Chondrocyte (in vitro differentiated cells): ENCODE measurements at regions not wholly inside any gene's neighbourhood (a gene's known extent, or its start where the extent isn't known, plus 50 kb on each side); places are given as distances from the start of the nearest gene placed in this dataset.

Experiments
- DNase-seq: peaks from one replicate; pipeline ENCODE4 v3.0.0; 2021; ENCODE audit warnings: mixed read lengths, low spot score
- H3K27ac Mint-ChIP-seq: one replicate; pipeline ENCODE4 v1.8.0; 2021; ENCODE audit warnings: mild to moderate bottlenecking, moderate library complexity, mixed read lengths; ENCODE audit not compliant: unreplicated experiment
- H3K27me3 Mint-ChIP-seq: 2 replicates; pipeline ENCODE4 v1.8.0; 2021; ENCODE audit warnings: low read depth, mixed read lengths
- H3K36me3 Mint-ChIP-seq: 2 replicates; pipeline ENCODE4 v1.8.0; 2021; ENCODE audit warnings: low read depth, mixed read lengths
- H3K4me1 Mint-ChIP-seq: 2 replicates; pipeline ENCODE4 v1.8.0; 2021; ENCODE audit warnings: low read depth, mild to moderate bottlenecking, mixed read lengths
- H3K4me3 Mint-ChIP-seq: one replicate; pipeline ENCODE4 v1.8.0; 2021; ENCODE audit warnings: mild to moderate bottlenecking, moderate library complexity, mixed read lengths; ENCODE audit not compliant: unreplicated experiment
- H3K9me3 Mint-ChIP-seq: 2 replicates; pipeline ENCODE4 v1.8.0; 2021; ENCODE audit warnings: low read depth, mixed read lengths
- TF ChIP-seq, protein P1 (sequence below): fragments of 200-600 bp; sonication (generic); IDR thresholded peaks from 2 replicates; pipeline ENCODE4 v1.5.0; 2021; ENCODE audit warnings: antibody characterized with exemption, mild to moderate bottlenecking, moderate library complexity

DNA sequence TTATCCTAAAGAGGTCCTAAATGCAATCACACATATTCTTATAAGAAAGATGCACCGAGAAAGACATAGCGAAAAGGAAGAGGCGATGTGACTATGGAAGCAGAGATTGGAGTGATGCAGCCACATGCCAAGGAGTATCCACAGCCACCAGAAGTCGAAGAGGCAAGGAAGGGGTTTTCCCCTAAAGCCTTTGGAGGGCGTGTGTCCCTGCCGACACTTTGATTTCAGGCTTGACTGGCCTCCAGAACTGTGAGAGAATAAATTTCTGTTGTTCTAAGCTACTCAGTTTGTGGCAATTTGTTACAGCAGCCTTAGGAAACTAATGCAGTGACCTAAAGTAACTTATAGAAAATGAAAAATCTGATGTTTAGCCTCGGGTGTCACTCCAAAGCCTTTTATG is 179.5 kb upstream of the CITED2 start:
- TF ChIP-seq, protein P1, sequence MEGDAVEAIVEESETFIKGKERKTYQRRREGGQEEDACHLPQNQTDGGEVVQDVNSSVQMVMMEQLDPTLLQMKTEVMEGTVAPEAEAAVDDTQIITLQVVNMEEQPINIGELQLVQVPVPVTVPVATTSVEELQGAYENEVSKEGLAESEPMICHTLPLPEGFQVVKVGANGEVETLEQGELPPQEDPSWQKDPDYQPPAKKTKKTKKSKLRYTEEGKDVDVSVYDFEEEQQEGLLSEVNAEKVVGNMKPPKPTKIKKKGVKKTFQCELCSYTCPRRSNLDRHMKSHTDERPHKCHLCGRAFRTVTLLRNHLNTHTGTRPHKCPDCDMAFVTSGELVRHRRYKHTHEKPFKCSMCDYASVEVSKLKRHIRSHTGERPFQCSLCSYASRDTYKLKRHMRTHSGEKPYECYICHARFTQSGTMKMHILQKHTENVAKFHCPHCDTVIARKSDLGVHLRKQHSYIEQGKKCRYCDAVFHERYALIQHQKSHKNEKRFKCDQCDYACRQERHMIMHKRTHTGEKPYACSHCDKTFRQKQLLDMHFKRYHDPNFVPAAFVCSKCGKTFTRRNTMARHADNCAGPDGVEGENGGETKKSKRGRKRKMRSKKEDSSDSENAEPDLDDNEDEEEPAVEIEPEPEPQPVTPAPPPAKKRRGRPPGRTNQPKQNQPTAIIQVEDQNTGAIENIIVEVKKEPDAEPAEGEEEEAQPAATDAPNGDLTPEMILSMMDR: no peak
- Mint-ChIP-seq H3K36me3 (no peaks in the 10 kb centered on the region), H3K27me3 (no peaks in the 10 kb centered on the region), H3K4me1 (peaks cover 5% of the 10 kb centered on the region), H3K4me3 (no peak overlapping the region), H3K27ac (no peak overlapping the region), H3K9me3 (no peaks in the 10 kb centered on the region)
- no peak for DNase-seq

DNA sequence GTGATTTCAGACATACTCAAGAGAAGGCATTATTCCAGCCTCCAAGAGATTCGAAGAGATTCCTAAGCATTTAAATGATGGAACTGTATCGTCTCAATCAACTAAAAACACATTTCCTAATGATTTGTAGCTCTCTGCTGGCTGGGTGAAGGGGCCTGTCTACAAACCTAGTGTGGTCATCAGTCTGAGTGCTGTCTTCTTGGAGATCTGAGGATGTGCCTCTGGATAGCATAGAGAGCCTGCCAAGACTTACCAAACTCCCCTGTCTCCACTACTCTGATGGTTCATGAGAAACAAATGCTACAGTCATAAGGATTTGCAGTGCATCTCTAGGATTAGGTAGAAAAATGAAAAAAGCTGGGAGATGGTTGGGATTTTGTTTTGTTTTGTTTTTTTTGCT is 176.9 kb upstream of the CITED2 start:
- no peak overlapping the region for H3K4me3 Mint-ChIP-seq
- no peaks in the 10 kb centered on the region for H3K27me3 Mint-ChIP-seq
- peaks cover 21% of the 10 kb centered on the region for H3K4me1 Mint-ChIP-seq
- H3K27ac Mint-ChIP-seq: no peak overlapping the region
- H3K36me3 Mint-ChIP-seq: no peaks in the 10 kb centered on the region
- H3K9me3 Mint-ChIP-seq: no peaks in the 10 kb centered on the region
- TF ChIP-seq, protein P1: no peak
- DNase-seq: no peak

DNA sequence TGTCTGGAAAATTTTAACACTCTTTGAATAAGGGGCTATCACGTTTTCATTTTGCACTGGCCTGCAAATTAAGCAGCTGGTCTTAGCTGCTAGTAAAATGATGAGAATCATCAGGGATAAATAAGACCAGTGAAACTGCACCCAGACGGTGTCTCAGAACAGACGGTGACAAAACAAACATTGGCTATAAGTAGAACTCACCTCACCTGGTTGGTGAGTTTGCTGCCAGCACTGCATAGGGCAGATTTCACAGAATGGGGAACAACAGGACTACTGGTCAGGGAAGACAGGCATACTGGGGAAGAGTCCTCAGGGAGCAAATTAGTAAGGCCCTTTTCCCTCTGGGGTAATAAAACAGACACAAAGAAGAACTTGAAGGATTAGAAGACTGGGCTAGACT is 175.9 kb upstream of the CITED2 start:
- Mint-ChIP-seq H3K27me3 (no peaks in the 10 kb centered on the region), H3K36me3 (no peaks in the 10 kb centered on the region), H3K4me3 (no peak overlapping the region), H3K27ac (no peak overlapping the region), H3K4me1 (peaks cover 31% of the 10 kb centered on the region), H3K9me3 (no peaks in the 10 kb centered on the region)
- no peak for DNase-seq
- TF ChIP-seq, protein P1: no peak

DNA sequence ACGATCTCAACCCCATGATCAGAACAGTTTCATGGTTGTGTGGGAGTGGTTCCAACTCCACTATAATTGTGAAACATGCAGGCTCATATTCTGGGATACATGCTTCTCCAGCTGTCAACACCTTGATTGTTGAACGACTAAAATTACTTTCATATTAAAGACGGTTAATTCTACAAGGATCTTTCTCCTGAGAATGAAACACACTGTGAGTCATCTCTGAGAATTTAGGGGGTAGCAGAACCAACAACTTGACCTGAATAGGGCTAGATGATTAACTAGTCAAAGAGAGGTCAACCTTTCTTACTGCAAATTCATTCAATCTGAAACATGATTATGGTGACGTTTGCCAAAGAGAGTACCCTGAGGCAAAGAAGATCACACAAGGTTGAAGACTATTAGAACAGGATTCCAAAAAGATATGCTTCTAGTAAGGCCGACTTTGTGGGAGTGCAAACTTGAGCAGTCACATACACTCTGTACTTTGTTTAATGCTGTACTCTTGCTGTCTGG is 175.2 kb upstream of the CITED2 start:
- no peak for DNase-seq
- Mint-ChIP-seq H3K27me3 (no peaks in the 10 kb centered on the region), H3K27ac (no peak overlapping the region), H3K4me1 (peaks cover 37% of the 10 kb centered on the region), H3K9me3 (no peaks in the 10 kb centered on the region), H3K4me3 (no peak overlapping the region), H3K36me3 (no peaks in the 10 kb centered on the region)
- TF ChIP-seq, protein P1: no peak

DNA sequence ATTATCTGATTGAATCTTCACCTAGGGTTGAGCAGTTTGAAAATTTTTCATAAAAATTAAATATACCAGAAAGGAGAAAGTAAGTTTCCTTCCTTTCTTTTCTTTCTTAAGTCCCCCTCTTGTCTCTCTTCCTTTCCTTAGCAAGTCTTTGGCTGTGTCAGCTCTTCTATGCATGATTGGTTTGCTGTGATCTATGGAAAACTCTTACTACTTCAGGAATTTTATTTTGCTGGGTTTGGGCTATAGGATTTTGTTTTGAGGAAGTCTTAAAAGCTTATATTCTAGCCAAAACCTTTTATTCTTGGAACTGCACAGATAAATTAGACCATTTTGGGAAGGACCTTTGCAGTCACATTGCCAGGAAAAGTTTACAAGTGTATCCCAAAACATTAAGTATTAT is 173.4 kb upstream of the CITED2 start:
- Mint-ChIP-seq H3K4me3 (no peak overlapping the region), H3K4me1 (peaks cover 37% of the 10 kb centered on the region), H3K27me3 (no peaks in the 10 kb centered on the region), H3K27ac (no peak overlapping the region), H3K9me3 (no peaks in the 10 kb centered on the region), H3K36me3 (no peaks in the 10 kb centered on the region)
- TF ChIP-seq, protein P1: no peak
- DNase-seq: no peak
